ENCODE measurements at regions not wholly inside any gene's neighbourhood (a gene's known extent, or its start where the extent isn't known, plus 50 kb on each side); places are given as distances from the start of the nearest gene placed in this dataset.
A peak's percentile ranks its signal among the peaks of the same experiment; 100 is the strongest.
"Not testable (repeated sequence)": the region's sequence is repeated elsewhere in the genome, so short reads cannot be mapped to it uniquely, and the experiment has no call there.

DNA sequence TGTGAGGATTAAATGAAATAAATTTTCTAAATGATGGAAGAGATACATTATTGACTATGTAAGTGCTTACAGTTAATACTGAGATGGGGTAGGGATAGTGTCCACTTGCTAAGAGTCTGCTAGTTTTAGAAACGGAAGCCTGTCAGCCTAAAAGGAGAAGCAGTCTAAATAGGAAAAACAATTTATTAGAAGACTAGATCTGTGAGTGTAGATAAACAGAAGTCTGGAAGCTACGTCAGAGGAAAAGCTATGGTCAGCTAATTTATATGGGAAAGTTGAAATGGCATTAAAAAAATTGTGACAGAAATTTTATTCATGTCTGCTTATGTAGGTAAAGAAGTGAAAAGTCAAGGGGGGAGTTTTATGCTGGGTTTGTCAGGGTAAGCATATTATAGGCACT lies 1338.4 kb upstream of the CHAC2 start:
- Histone ChIP-seq H3K4me1 (ENCODE audit: control insufficient read depth, insufficient read depth, low read length) (no peaks in the 10 kb centered on the region), H3K9me3 (replicated peaks; ENCODE audit: control insufficient read depth, low read depth, low read length) (peaks cover 2% of the 10 kb centered on the region), H3K27me3 (ENCODE audit: control insufficient read depth, insufficient read depth, low read length) (no peaks in the 10 kb centered on the region), H3K36me3 (ENCODE audit: control insufficient read depth, insufficient read depth, low read length) (no peaks in the 10 kb centered on the region), H3K27ac (ENCODE audit: low read length) (no peak overlapping the region), H3K4me3 (ENCODE audit: low read length) (no peak overlapping the region)
- peak; percentile 30 for DNase-seq
- WGBS (ENCODE audit: insufficient coverage): 64% methylated on average over 2 of the region's 2 CpGs

DNA sequence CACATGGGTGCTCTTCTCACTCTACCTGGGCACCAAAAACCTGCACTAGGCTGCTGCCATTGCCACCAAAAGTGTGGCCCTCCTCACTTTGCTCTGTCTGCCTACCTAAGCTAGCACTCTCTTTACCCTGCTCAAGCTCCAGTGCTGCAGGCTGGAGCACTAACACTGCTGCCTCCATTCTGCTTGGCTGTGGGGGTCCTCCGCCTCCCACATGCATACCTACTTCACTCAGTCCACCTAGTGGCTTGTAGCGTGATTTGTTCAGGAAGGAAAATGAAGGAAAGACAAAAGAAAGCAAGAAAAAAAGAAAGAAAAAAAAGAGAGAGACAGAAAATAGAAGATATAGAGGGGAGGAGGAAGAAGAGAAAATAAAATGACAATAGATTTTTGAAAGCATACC lies 1339.4 kb upstream of the CHAC2 start:
- H3K27me3 ChIP-seq (ENCODE audit: control insufficient read depth, insufficient read depth, low read length): no peaks in the 10 kb centered on the region
- H3K36me3 ChIP-seq (ENCODE audit: control insufficient read depth, insufficient read depth, low read length): no peaks in the 10 kb centered on the region
- H3K27ac ChIP-seq (ENCODE audit: low read length): no peak overlapping the region
- DNase-seq: no peak
- no peaks in the 10 kb centered on the region for H3K4me1 ChIP-seq (ENCODE audit: control insufficient read depth, insufficient read depth, low read length)
- H3K9me3 ChIP-seq (replicated peaks; ENCODE audit: control insufficient read depth, low read depth, low read length): no peaks in the 10 kb centered on the region
- H3K4me3 ChIP-seq (ENCODE audit: low read length): no peak overlapping the region
- no CpG with 5 or more reads among the region's 2 CpGs for WGBS (ENCODE audit: insufficient coverage)

DNA sequence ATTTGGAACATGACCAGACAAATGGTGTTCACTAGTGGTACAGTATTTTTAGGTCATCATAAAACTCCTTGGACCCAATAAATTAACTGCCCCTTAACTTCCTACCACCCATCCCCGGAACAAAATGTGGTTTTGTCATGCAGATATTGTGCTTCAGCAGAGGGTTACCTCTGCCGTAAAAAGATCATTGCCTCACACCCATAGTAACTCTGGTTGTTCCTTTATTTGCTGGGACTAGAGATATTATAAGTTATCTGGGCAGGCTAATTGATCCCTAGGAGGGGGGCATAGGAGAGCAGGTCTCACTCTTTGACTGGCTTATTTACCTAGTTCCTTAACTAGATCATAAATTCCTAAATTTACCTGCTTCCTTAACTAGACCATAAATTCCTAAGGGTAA lies 1343.9 kb upstream of the CHAC2 start:
- Histone ChIP-seq H3K4me1 (ENCODE audit: control insufficient read depth, insufficient read depth, low read length) (no peaks in the 10 kb centered on the region), H3K36me3 (ENCODE audit: control insufficient read depth, insufficient read depth, low read length) (no peaks in the 10 kb centered on the region)
- no CpG with 5 or more reads among the region's 2 CpGs for WGBS (ENCODE audit: insufficient coverage)

DNA sequence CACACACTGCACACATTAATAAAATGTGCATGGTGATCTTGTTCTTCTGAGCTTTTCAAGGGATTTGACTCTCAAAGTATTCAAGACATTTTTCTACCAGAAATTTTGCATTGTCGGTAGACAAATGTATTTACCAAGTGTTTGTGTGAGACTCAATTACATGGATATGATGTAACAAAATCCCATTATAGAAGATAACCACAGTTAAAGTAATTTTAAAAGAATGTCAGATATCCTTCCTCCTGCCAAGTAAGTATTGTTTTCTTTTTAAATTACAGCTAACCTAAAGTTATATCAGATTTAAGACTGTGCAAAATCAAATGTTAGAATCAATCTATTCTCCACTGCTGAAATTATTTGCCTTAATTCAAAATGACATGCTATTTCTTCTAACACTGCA lies 1344.5 kb upstream of the CHAC2 start:
- Histone ChIP-seq H3K9me3 (replicated peaks; ENCODE audit: control insufficient read depth, low read depth, low read length) (no peaks in the 10 kb centered on the region), H3K27ac (ENCODE audit: low read length) (no peak overlapping the region), H3K4me1 (ENCODE audit: control insufficient read depth, insufficient read depth, low read length) (no peaks in the 10 kb centered on the region), H3K4me3 (ENCODE audit: low read length) (no peak overlapping the region), H3K27me3 (ENCODE audit: control insufficient read depth, insufficient read depth, low read length) (no peaks in the 10 kb centered on the region), H3K36me3 (ENCODE audit: control insufficient read depth, insufficient read depth, low read length) (no peaks in the 10 kb centered on the region)
- no peak for DNase-seq
- no CpG with 5 or more reads among the region's 1 CpG for WGBS (ENCODE audit: insufficient coverage)

More for the DNA sequence above, 1343.9 kb upstream of the CHAC2 start:
- H3K4me3 ChIP-seq (ENCODE audit: low read length): no peak overlapping the region
- no peaks in the 10 kb centered on the region for H3K27me3 ChIP-seq (ENCODE audit: control insufficient read depth, insufficient read depth, low read length)
- no peaks in the 10 kb centered on the region for H3K9me3 ChIP-seq (replicated peaks; ENCODE audit: control insufficient read depth, low read depth, low read length)
- no peak for DNase-seq
- H3K27ac ChIP-seq (ENCODE audit: low read length): no peak overlapping the region

DNA sequence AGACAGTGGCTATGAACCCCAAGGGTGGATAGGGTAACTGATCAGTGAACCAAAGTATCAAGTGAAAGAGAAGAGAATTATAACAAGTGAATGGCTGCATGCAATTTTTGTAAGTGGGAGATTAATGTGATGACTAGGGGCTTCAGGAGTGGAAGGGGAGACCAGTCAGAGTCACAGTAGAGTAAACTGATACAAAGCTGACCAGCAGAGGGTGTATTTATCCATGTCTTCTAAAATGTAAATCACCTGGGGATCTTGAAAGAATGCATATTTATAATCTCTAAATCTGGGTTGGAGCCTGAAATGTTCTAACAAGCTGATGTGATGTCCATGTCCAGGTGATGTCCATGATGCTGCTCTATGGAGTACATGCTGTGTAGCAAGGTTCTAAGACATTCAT lies 1351.3 kb upstream of the CHAC2 start:
- no peaks in the 10 kb centered on the region for H3K4me1 ChIP-seq (ENCODE audit: control insufficient read depth, insufficient read depth, low read length)
- peak; percentile 10 for DNase-seq
- H3K27ac ChIP-seq (ENCODE audit: low read length): no peak overlapping the region
- no peaks in the 10 kb centered on the region for H3K27me3 ChIP-seq (ENCODE audit: control insufficient read depth, insufficient read depth, low read length)
- H3K4me3 ChIP-seq (ENCODE audit: low read length): no peak overlapping the region
- H3K9me3 ChIP-seq (replicated peaks; ENCODE audit: control insufficient read depth, low read depth, low read length): no peaks in the 10 kb centered on the region
- no peaks in the 10 kb centered on the region for H3K36me3 ChIP-seq (ENCODE audit: control insufficient read depth, insufficient read depth, low read length)

DNA sequence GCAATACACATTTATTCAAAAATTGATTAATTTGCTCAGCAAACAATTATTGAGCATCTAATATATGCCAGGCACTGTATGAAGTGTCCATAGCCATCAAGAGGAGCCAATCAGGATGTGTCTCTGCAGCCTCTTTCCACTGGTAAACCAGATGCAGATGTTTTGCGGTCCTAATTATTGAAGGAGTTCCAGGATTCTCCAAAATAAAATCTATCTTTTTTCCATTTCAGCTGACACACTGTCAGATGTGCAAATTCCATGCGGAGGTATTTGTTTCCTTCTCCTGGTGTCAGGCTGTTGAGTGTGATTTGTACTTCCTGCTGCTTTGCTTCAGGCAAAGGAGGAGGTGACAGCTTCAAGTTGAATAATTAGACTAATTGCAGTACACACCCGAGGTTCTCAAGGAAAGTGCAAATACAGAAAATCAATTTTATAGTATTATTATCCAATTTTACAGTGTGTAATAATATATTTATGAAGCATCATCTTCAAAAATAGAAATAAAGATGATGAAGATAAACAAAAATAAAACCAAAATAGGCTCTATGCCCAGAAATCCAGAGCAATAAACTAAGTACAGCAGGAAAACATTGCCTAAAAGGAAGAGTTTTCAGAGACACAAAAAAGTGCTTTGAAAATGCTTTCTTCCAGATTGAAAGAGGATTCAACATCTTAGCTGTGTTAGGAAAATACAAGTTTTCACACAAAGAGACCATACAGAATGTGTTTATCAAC lies 1352.9 kb upstream of the CHAC2 start:
- no peak overlapping the region for H3K27ac ChIP-seq (ENCODE audit: low read length)
- WGBS (ENCODE audit: insufficient coverage): no CpG with 5 or more reads among the region's 3 CpGs
- H3K4me3 ChIP-seq (ENCODE audit: low read length): no peak overlapping the region
- no peaks in the 10 kb centered on the region for H3K9me3 ChIP-seq (replicated peaks; ENCODE audit: control insufficient read depth, low read depth, low read length)
- peak; percentile 77 for DNase-seq
- no peaks in the 10 kb centered on the region for H3K36me3 ChIP-seq (ENCODE audit: control insufficient read depth, insufficient read depth, low read length)
- H3K4me1 ChIP-seq (ENCODE audit: control insufficient read depth, insufficient read depth, low read length): no peaks in the 10 kb centered on the region
- H3K27me3 ChIP-seq (ENCODE audit: control insufficient read depth, insufficient read depth, low read length): no peaks in the 10 kb centered on the region

DNA sequence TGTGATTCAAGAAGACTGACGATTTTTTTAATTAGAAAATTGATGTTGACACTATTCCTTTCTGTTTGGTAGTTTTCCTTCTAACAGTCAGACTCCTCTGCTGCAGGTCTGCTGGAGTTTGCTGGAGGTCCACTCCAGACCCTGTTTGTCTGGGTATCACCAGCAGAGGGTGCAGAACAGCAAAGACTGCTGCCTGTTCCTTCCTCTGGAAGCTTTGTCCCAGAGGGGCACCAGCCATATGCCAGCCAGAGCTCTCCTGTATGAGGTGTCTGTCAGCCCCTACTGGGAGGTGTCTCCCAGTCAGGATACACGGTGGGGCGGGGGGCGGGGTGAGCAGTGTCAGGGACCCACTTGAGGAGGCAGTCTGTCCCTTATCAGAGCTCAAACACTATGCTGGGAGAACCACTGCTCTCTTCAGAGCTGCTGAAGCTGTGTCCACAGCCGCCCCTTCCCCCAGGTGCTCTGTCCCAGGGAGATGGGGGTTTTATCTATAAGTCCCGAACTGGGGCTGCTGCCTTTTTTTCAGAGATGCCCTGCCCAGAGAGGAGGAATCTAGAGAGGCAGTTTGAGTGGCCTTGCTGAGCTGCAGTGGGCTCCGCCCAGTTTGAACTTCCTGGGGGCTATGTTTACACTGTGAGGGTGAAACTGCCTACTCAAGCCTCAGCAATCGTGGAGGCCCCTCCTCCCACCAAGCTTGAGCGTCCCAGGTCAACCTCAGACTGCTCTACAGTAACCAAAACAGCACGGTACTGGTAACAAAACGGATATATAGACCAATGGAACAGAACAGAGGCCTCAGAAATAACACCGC lies 1358.1 kb upstream of the CHAC2 start:
- not testable (repeated sequence) for H3K4me3 ChIP-seq (ENCODE audit: low read length); H3K27ac ChIP-seq (ENCODE audit: low read length); H3K9me3 ChIP-seq (replicated peaks; ENCODE audit: control insufficient read depth, low read depth, low read length); DNase-seq; H3K36me3 ChIP-seq (ENCODE audit: control insufficient read depth, insufficient read depth, low read length); H3K27me3 ChIP-seq (ENCODE audit: control insufficient read depth, insufficient read depth, low read length); H3K4me1 ChIP-seq (ENCODE audit: control insufficient read depth, insufficient read depth, low read length)
- 87% methylated on average over 3 of the region's 12 CpGs for WGBS (ENCODE audit: insufficient coverage)

DNA sequence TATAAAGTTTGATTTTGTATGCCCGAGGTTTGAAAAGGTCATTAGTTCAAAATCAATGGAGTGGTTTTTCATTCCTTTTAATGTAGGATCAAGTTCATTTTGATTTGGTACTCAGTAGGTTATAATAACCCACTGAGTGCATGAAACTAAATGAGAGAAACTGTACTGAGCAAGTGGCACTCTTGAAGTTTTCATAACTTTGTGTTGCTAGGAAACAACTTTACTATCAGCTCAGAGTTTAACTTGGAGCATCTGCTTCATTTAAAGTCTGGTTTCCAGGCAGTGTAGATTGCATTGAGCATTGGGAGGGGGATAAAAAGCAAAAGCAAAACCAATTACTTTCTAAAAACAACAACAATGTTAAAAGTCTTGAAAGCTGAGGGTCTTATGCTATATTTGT lies 1361.6 kb upstream of the CHAC2 start:
- Histone ChIP-seq H3K27me3 (ENCODE audit: control insufficient read depth, insufficient read depth, low read length) (no peaks in the 10 kb centered on the region), H3K27ac (ENCODE audit: low read length) (no peak overlapping the region), H3K9me3 (replicated peaks; ENCODE audit: control insufficient read depth, low read depth, low read length) (no peaks in the 10 kb centered on the region), H3K4me3 (ENCODE audit: low read length) (no peak overlapping the region), H3K36me3 (ENCODE audit: control insufficient read depth, insufficient read depth, low read length) (no peaks in the 10 kb centered on the region), H3K4me1 (ENCODE audit: control insufficient read depth, insufficient read depth, low read length) (no peaks in the 10 kb centered on the region)
- DNase-seq: peak; percentile 82
- WGBS (ENCODE audit: insufficient coverage): no CpG with 5 or more reads among the region's 1 CpG

DNA sequence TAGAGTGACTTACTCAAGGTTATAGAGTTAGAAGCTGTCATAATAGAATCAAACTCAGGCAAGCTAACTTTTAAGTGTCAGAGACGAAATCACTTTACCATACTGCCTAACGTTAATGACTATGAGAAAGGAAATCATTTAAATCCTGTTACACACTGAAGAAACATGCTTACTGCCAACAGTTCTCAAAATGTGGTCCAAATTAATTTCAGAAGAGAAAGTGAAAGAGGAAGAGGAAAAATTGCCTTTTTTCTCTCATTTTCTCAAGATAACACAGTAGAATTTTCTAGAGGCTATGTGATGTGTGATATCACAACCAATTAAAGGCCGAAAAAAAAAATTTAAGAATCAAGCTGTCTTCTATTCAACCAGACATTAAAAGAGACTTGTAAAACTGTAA lies 1362.7 kb upstream of the CHAC2 start:
- WGBS (ENCODE audit: insufficient coverage): no CpG with 5 or more reads among the region's 3 CpGs
- Histone ChIP-seq H3K36me3 (ENCODE audit: control insufficient read depth, insufficient read depth, low read length) (no peaks in the 10 kb centered on the region), H3K9me3 (replicated peaks; ENCODE audit: control insufficient read depth, low read depth, low read length) (no peaks in the 10 kb centered on the region), H3K4me1 (ENCODE audit: control insufficient read depth, insufficient read depth, low read length) (no peaks in the 10 kb centered on the region), H3K4me3 (ENCODE audit: low read length) (no peak overlapping the region), H3K27me3 (ENCODE audit: control insufficient read depth, insufficient read depth, low read length) (no peaks in the 10 kb centered on the region), H3K27ac (ENCODE audit: low read length) (peak overlapping the region; percentile 6)
- DNase-seq: peak; percentile 78

DNA sequence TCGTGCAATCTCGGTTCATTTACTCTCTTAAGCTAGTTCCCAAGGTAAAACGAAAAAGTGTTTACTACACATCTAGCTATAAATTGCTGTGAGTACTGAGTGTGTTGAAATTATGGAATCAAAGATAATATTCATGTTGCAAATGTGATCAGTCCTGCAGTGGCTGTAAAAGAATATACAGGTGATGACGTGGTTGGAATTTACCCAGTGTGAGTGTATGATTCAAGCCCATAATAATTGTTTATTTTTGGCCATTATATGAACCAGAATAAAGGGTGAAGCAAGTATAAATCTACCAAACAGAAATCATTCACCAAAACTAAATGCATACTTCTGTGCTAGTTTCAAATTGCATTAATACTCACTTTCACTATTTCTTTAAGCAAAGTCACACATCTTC lies 1363.6 kb upstream of the CHAC2 start:
- WGBS (ENCODE audit: insufficient coverage): no CpG with 5 or more reads among the region's 4 CpGs

More for the DNA sequence above, 1363.6 kb upstream of the CHAC2 start:
- Histone ChIP-seq H3K27me3 (ENCODE audit: control insufficient read depth, insufficient read depth, low read length) (no peaks in the 10 kb centered on the region), H3K4me1 (ENCODE audit: control insufficient read depth, insufficient read depth, low read length) (no peaks in the 10 kb centered on the region), H3K27ac (ENCODE audit: low read length) (no peak overlapping the region), H3K9me3 (replicated peaks; ENCODE audit: control insufficient read depth, low read depth, low read length) (no peaks in the 10 kb centered on the region), H3K36me3 (ENCODE audit: control insufficient read depth, insufficient read depth, low read length) (no peaks in the 10 kb centered on the region), H3K4me3 (ENCODE audit: low read length) (no peak overlapping the region)
- no peak for DNase-seq

All from muscle of leg (tissue), 3 donors.